Right lobe of liver (tissue), 4 donors: ENCODE measurements at regions not wholly inside any gene's neighbourhood (a gene's known extent, or its start where the extent isn't known, plus 50 kb on each side); places are given as distances from the start of the nearest gene placed in this dataset.

Experiments
- CTCF ChIP-seq, 4 donors: fragments of 200-600 bp in 3 of 4; fragments of 450-650 bp in 1 of 4; IDR thresholded peaks; one replicate each; pipeline versions ENCODE4 v1.5.1 to v1.8.0; 2016 to 2022; ENCODE audit warnings: antibody characterized with exemption in 4 of 4, mild to moderate bottlenecking in 2 of 4
- POLR2A ChIP-seq: fragments of 450-650 bp; IDR thresholded peaks from one replicate; pipeline ENCODE4 v1.6.1; 2017; ENCODE audit warnings: antibody characterized with exemption, mild to moderate bottlenecking
- donor health status: DM: no; HTN: no; CAD: no.
- donor health status: DM: no; HTN: no; CAD: no.
- donor health status: DM: no; HTN: yes; CAD: no.

GRCh38 chr5:103356350-103357091 lies 98.0 kb downstream of the MACIR start:
- TF ChIP-seq CTCF (IDR thresholded peaks at IDR 0.05) (no peak), POLR2A (no peak)
